ENCODE measurements at regions not wholly inside any gene's neighbourhood (a gene's known extent, or its start where the extent isn't known, plus 50 kb on each side); places are given as distances from the start of the nearest gene placed in this dataset.

DNA sequence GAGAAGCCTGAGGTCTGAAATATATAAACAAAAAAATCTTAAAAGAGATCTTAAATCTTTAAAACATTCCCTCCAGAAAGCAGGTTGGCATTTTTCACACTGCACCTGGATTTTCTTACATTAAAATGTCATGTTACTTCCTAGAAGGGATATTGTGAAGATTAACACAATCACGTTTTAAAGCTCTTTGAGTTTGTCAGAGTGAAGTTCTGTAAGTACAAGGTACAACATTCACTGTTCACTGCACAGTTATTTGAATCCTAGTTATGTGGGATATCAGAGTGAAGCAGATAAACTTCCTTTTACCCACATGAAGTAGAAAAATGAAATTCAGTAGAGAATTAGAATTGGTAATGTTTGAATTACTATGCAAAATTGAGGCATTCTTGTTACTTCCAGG is 353.6 kb upstream of the RGMB start:
- TF ChIP-seq ZNF529 (tag by site-specific recombination; IDR thresholded peaks at IDR 0.05; ENCODE audit: insufficient replicate concordance) (no peak), ZSCAN16 (tag by site-specific recombination; IDR thresholded peaks at IDR 0.05) (no peak)
- POLR2A ChIA-PET: no interaction called here
- H3K27ac ChIP-seq (ENCODE audit: extremely low read depth, low read depth, low read length): no peak overlapping the region

DNA sequence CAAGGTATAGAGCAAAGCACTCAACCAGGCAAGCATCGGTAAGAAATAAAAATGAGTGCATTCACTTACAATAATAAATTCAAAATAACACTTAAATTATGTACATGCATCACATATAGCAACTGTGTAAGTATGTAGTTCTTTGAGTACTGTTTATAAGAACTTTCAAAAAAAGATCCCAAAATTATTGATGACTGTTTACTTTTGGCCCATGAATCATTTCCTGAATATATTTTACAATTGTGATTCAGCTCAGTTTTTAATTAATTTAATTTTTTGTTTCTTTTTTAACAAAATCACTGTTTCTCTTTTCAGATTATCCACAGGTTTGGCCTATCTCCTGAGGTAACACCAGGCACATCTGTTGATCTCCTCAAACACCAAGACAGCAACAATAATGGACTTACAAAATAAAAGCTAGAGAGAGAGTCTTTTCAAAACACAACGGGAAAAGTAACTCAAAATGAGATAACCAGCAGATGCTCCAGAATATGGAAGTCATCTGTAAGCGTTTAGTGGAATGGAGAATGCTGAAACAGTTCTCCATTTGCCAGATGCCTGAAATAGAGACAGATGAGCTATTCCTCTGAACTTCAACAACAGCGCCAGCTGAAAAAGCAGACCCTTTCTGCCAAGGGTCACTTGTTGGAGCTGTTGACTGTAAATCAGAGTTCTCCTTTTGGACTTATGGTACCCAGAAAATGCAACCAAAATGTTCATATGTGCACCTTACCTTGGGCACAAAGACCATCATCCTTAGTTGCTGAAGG is 348.6 kb upstream of the RGMB start:
- POLR2A ChIA-PET: no interaction called here
- Histone ChIP-seq H3K27ac (ENCODE audit: extremely low read depth, low read depth, low read length) (no peak overlapping the region), H3K4me1 (ENCODE audit: control insufficient read depth, insufficient read depth, low read length) (no peaks in the 10 kb centered on the region), H3K36me3 (ENCODE audit: control insufficient read depth in 2 of 2, insufficient read depth in 1 of 2, low read length in 2 of 2) (no peaks in the 10 kb centered on the region), H3K9me3 (ENCODE audit: control insufficient read depth, insufficient read depth, low read depth, low read length) (no peaks in the 10 kb centered on the region), H3K4me3 (ENCODE audit: low read depth, low read length) (no peak overlapping the region)
- no peak for TF ChIP-seq ZNF701 (tag by site-specific recombination; IDR thresholded peaks at IDR 0.05)
- no peak for TF ChIP-seq ZNF311 (tag by site-specific recombination; IDR thresholded peaks at IDR 0.05; ENCODE audit: borderline replicate concordance)
- CTCF ChIA-PET: no interaction called here

More for the DNA sequence above, 353.6 kb upstream of the RGMB start:
- Histone ChIP-seq H3K9me3 (ENCODE audit: control insufficient read depth, insufficient read depth, low read depth, low read length) (no peaks in the 10 kb centered on the region), H3K4me1 (ENCODE audit: control insufficient read depth, insufficient read depth, low read length) (no peaks in the 10 kb centered on the region), H3K36me3 (ENCODE audit: control insufficient read depth in 2 of 2, insufficient read depth in 1 of 2, low read length in 2 of 2) (no peaks in the 10 kb centered on the region), H3K4me3 (ENCODE audit: low read depth, low read length) (no peak overlapping the region)
- CTCF ChIA-PET: no interaction called here

- CTCF ChIA-PET: no interaction called here
- H3K27ac ChIP-seq (ENCODE audit: extremely low read depth, low read depth, low read length): no peak overlapping the region
- TF ChIP-seq ZBTB6 (tag by site-specific recombination; IDR thresholded peaks at IDR 0.05) (no peak), KLF16 (tag by site-specific recombination; IDR thresholded peaks at IDR 0.05) (no peak), HOXA7 (CRISPR knock-in tag; IDR thresholded peaks at IDR 0.05; ENCODE audit: borderline replicate concordance) (no peak), ZNF174 (tag by site-specific recombination; IDR thresholded peaks at IDR 0.05) (no peak), ZNF561 (tag by site-specific recombination; IDR thresholded peaks at IDR 0.05; ENCODE audit: borderline replicate concordance) (no peak), ZNF211 (tag by site-specific recombination; IDR thresholded peaks at IDR 0.05; ENCODE audit: low read depth) (no peak), ZNF292 (tag by site-specific recombination; IDR thresholded peaks at IDR 0.05; ENCODE audit: borderline replicate concordance, low read depth) (no peak), MEIS1 (CRISPR knock-in tag; IDR thresholded peaks at IDR 0.05; ENCODE audit: borderline replicate concordance) (no peak), ZNF76 (tag by site-specific recombination; IDR thresholded peaks at IDR 0.05; ENCODE audit: borderline replicate concordance, low read depth) (no peak), ZFP69B (tag by site-specific recombination; IDR thresholded peaks at IDR 0.05) (no peak), ZNF184 (tag by site-specific recombination; IDR thresholded peaks at IDR 0.05) (no peak), ZBTB26 (tag by site-specific recombination; optimal IDR thresholded peaks at IDR 0.05) (no peak), PRDM10 (tag by site-specific recombination; IDR thresholded peaks at IDR 0.05) (no peak), ZSCAN30 (tag by site-specific recombination; IDR thresholded peaks at IDR 0.05) (no peak), ZNF169 (tag by site-specific recombination; IDR thresholded peaks at IDR 0.05) (no peak), SETDB1 (IDR thresholded peaks at IDR 0.05; ENCODE audit: insufficient read length, low read length) (no peak), ZFP41 (tag by site-specific recombination; IDR thresholded peaks at IDR 0.05; ENCODE audit: borderline replicate concordance) (no peak), ZNF350 (tag by site-specific recombination; IDR thresholded peaks at IDR 0.05) (no peak)
- TF ChIP-seq, protein P1, sequence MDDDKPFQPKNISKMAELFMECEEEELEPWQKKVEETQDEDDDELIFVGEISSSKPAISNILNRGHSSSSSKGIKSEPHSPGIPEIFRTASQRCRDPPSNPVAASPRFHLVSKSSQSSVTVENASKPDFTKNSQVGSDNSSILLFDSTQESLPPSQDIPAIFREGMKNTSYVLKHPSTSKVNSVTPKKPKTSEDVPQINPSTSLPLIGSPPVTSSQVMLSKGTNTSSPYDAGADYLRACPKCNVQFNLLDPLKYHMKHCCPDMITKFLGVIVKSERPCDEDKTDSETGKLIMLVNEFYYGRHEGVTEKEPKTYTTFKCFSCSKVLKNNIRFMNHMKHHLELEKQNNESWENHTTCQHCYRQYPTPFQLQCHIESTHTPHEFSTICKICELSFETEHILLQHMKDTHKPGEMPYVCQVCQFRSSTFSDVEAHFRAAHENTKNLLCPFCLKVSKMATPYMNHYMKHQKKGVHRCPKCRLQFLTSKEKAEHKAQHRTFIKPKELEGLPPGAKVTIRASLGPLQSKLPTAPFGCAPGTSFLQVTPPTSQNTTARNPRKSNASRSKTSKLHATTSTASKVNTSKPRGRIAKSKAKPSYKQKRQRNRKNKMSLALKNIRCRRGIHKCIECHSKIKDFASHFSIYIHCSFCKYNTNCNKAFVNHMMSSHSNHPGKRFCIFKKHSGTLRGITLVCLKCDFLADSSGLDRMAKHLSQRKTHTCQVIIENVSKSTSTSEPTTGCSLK (tag by site-specific recombination; IDR thresholded peaks at IDR 0.05): no peak
- H3K4me1 ChIP-seq (ENCODE audit: control insufficient read depth, insufficient read depth, low read length): no peaks in the 10 kb centered on the region
- no peaks in the 10 kb centered on the region for H3K36me3 ChIP-seq (ENCODE audit: control insufficient read depth in 2 of 2, insufficient read depth in 1 of 2, low read length in 2 of 2)
- no peaks in the 10 kb centered on the region for H3K9me3 ChIP-seq (ENCODE audit: control insufficient read depth, insufficient read depth, low read depth, low read length)
- no peak overlapping the region for H3K4me3 ChIP-seq (ENCODE audit: low read depth, low read length)
- POLR2A ChIA-PET: no interaction called here
These were observed 347.8 kb upstream of the RGMB start for GRCh38 chr5:98425640-98426039.
